Chondrocyte (in vitro differentiated cells): ENCODE measurements at regions not wholly inside any gene's neighbourhood (a gene's known extent, or its start where the extent isn't known, plus 50 kb on each side); places are given as distances from the start of the nearest gene placed in this dataset.

Source experiments
- DNase-seq: peaks from one replicate; pipeline ENCODE4 v3.0.0; 2021; ENCODE audit warnings: mixed read lengths, low spot score
- H3K27ac Mint-ChIP-seq: one replicate; pipeline ENCODE4 v1.8.0; 2021; ENCODE audit warnings: mild to moderate bottlenecking, moderate library complexity, mixed read lengths; ENCODE audit not compliant: unreplicated experiment
- H3K27me3 Mint-ChIP-seq: 2 replicates; pipeline ENCODE4 v1.8.0; 2021; ENCODE audit warnings: low read depth, mixed read lengths
- H3K36me3 Mint-ChIP-seq: 2 replicates; pipeline ENCODE4 v1.8.0; 2021; ENCODE audit warnings: low read depth, mixed read lengths
- H3K4me1 Mint-ChIP-seq: 2 replicates; pipeline ENCODE4 v1.8.0; 2021; ENCODE audit warnings: low read depth, mild to moderate bottlenecking, mixed read lengths
- H3K4me3 Mint-ChIP-seq: one replicate; pipeline ENCODE4 v1.8.0; 2021; ENCODE audit warnings: mild to moderate bottlenecking, moderate library complexity, mixed read lengths; ENCODE audit not compliant: unreplicated experiment
- H3K9me3 Mint-ChIP-seq: 2 replicates; pipeline ENCODE4 v1.8.0; 2021; ENCODE audit warnings: low read depth, mixed read lengths
- CTCF ChIP-seq: fragments of 200-600 bp; sonication (generic); IDR thresholded peaks from 2 replicates; pipeline ENCODE4 v1.5.0; 2021; ENCODE audit warnings: antibody characterized with exemption, mild to moderate bottlenecking, moderate library complexity

GRCh38 chr20:50285376-50286173, 94.9 kb downstream of the CEBPB start:
- Mint-ChIP-seq H3K27ac (peak overlapping the region; percentile 92), H3K4me3 (no peak overlapping the region), H3K9me3 (no peaks in the 10 kb centered on the region), H3K36me3 (no peaks in the 10 kb centered on the region), H3K4me1 (peaks cover 42% of the 10 kb centered on the region), H3K27me3 (no peaks in the 10 kb centered on the region)
- no peak for DNase-seq
- no peak for TF ChIP-seq CTCF

GRCh38 chr20:50286174-50286511, 95.5 kb downstream of the CEBPB start:
- Mint-ChIP-seq H3K27me3 (no peaks in the 10 kb centered on the region), H3K4me1 (peaks cover 42% of the 10 kb centered on the region), H3K4me3 (no peak overlapping the region), H3K27ac (peak overlapping the region; percentile 92), H3K9me3 (no peaks in the 10 kb centered on the region), H3K36me3 (no peaks in the 10 kb centered on the region)
- TF ChIP-seq CTCF: no peak
- no peak for DNase-seq

- H3K4me3 Mint-ChIP-seq: peak overlapping the region; percentile 49
- TF ChIP-seq CTCF: no peak
- peaks cover 42% of the 10 kb centered on the region for H3K4me1 Mint-ChIP-seq
- no peaks in the 10 kb centered on the region for H3K36me3 Mint-ChIP-seq
- DNase-seq: no peak
- H3K27me3 Mint-ChIP-seq: no peaks in the 10 kb centered on the region
- peak overlapping the region; percentile 92 for H3K27ac Mint-ChIP-seq
- no peaks in the 10 kb centered on the region for H3K9me3 Mint-ChIP-seq
Observed at GRCh38 chr20:50286609-50287008, 96.0 kb downstream of the CEBPB start.

GRCh38 chr20:50287512-50287911, 96.9 kb downstream of the CEBPB start:
- TF ChIP-seq CTCF: no peak
- Mint-ChIP-seq H3K4me3 (no peak overlapping the region), H3K36me3 (no peaks in the 10 kb centered on the region), H3K27me3 (no peaks in the 10 kb centered on the region), H3K27ac (peak overlapping the region; percentile 17), H3K4me1 (peaks cover 46% of the 10 kb centered on the region), H3K9me3 (no peaks in the 10 kb centered on the region)
- DNase-seq: no peak

GRCh38 chr20:50288128-50288623, 97.5 kb downstream of the CEBPB start:
- Mint-ChIP-seq H3K4me3 (no peak overlapping the region), H3K27ac (no peak overlapping the region), H3K36me3 (no peaks in the 10 kb centered on the region), H3K4me1 (peaks cover 50% of the 10 kb centered on the region), H3K9me3 (no peaks in the 10 kb centered on the region), H3K27me3 (no peaks in the 10 kb centered on the region)
- DNase-seq: no peak
- TF ChIP-seq CTCF: no peak
